Esophagus muscularis mucosa (tissue), 4 donors: ENCODE measurements at regions not wholly inside any gene's neighbourhood (a gene's known extent, or its start where the extent isn't known, plus 50 kb on each side); places are given as distances from the start of the nearest gene placed in this dataset.

Experiments used
- CTCF ChIP-seq, 3 experiments: fragments of 200-600 bp in 2 of 3; fragments of 450-650 bp in 1 of 3; sonication (generic) in 2 of 3; IDR thresholded peaks; one replicate each; pipeline ENCODE4 v1.5.1; 2017 to 2019; ENCODE audit warnings: antibody characterized with exemption in 3 of 3, mild to moderate bottlenecking in 2 of 3, moderate library complexity in 1 of 3
- EP300 ChIP-seq: sonication (generic); formaldehyde crosslinking; IDR thresholded peaks from one replicate; pipeline ENCODE4 v1.6.1; 2017; ENCODE audit warnings: antibody characterized with exemption
- POLR2A ChIP-seq: fragments of 450-650 bp; IDR thresholded peaks from one replicate; pipeline ENCODE4 v1.6.1; 2017; ENCODE audit warnings: antibody characterized with exemption, moderate library complexity, mild to moderate bottlenecking, low read depth
- POLR2AphosphoS5 ChIP-seq, 2 donors: sonication (generic); formaldehyde crosslinking; IDR thresholded peaks; one replicate each; pipeline ENCODE4 v1.6.1; 2017; ENCODE audit warnings: antibody characterized with exemption in 2 of 2

DNA sequence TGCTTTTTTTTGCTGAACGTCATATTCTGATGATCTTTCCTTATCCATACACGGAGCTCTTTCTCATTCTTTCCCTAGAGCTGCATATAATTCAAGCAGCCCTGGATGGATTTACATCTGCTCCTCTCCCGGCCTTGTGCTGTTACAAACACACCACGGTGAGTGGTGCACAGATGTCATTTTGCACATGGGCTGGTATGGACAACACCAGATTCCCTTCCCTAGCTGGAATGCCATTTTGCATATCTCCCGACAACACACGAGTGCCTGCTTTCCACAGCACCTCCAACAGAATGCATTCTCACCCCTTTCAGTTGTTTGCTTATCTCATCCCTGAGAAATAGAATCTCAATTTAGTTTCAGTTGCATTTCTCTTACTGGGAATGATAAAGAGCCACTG lies 69.5 kb upstream of the AFDN start:
- TF ChIP-seq CTCF (IDR thresholded peaks at IDR 0.05) (no peak), POLR2A (no peak), POLR2AphosphoS5 (IDR thresholded peaks at IDR 0.05) (no peak), EP300 (no peak)
